ENCODE measurements at regions not wholly inside any gene's neighbourhood (a gene's known extent, or its start where the extent isn't known, plus 50 kb on each side); places are given as distances from the start of the nearest gene placed in this dataset.

DNA sequence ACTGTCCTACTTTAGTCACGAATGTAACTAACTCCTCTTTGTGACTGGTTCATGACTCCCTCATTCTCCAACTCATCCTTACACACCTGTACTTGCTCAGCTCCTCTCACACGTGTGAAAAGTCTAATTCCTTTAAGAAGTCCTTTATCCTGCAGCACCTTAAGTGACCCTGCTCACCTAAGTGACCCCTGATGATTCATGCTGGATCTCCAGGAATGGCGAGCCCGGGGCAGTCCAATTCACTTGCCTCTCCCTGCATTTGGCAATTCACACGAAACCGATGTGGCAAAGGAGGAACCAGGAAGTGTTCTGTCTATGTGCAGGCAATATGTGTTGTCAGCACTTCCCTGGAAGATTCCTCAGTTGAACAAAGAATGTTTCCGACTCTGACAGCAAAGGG is 189.8 kb upstream of the NABP1 start:
- ChIA-PET POLR2A (no interaction called here), CTCF (interaction anchor here (0.9 kb wide), 1 partner anchor 14 kb away, joined by 3 read pairs; no protein-coding TSS in a partner anchor)
- no peaks in the 10 kb centered on the region for H3K27me3 ChIP-seq (ENCODE audit: control insufficient read depth in 2 of 2, insufficient read depth in 2 of 2, low read length in 2 of 2)
- H3K4me1 ChIP-seq (ENCODE audit: control insufficient read depth in 2 of 2, insufficient read depth in 2 of 2, low read length in 2 of 2) = no peaks in the 10 kb centered on the region
- ATAC-seq = no peak
- Mint-ChIP-seq H3K9me3 (peaks cover 0 to 18% (median 5%) of the 10 kb centered on the region in 11 donors), H3K4me3 (no peak overlapping the region), H3K27me3 (peaks cover 0 to 16% (median 8%) of the 10 kb centered on the region in 5 donors), H3K36me3 (no peaks in the 10 kb centered on the region), H3K27ac (no peak overlapping the region), H3K4me1 (no peaks in the 10 kb centered on the region)
- H3K9me3 ChIP-seq (ENCODE audit: control insufficient read depth in 2 of 3, low read length in 3 of 3) = no peaks in the 10 kb centered on the region
- no peaks in the 10 kb centered on the region for H3K36me3 ChIP-seq (ENCODE audit: control insufficient read depth in 2 of 3, insufficient read depth in 3 of 3, low read length in 3 of 3)
- H3K27ac ChIP-seq (ENCODE audit: low read depth, low read length) = no peak overlapping the region
- no peak overlapping the region for H3K4me3 ChIP-seq (ENCODE audit: low read length)
- no peak for DNase-seq
- intact Hi-C loops (cut with micrococcal nuclease) = no loop called here

GRCh38 chr2:191489177-191489576 is 188.8 kb upstream of the NABP1 start:
- Histone ChIP-seq H3K27me3 (ENCODE audit: control insufficient read depth in 2 of 2, insufficient read depth in 2 of 2, low read length in 2 of 2) (no peaks in the 10 kb centered on the region), H3K27ac (ENCODE audit: low read depth, low read length) (no peak overlapping the region), H3K36me3 (ENCODE audit: control insufficient read depth in 2 of 3, insufficient read depth in 3 of 3, low read length in 3 of 3) (no peaks in the 10 kb centered on the region), H3K9me3 (ENCODE audit: control insufficient read depth in 2 of 3, low read length in 3 of 3) (no peaks in the 10 kb centered on the region), H3K4me3 (ENCODE audit: low read length) (no peak overlapping the region), H3K4me1 (ENCODE audit: control insufficient read depth in 2 of 2, insufficient read depth in 2 of 2, low read length in 2 of 2) (no peaks in the 10 kb centered on the region)
- ChIA-PET POLR2A (no interaction called here), CTCF (no interaction called here)
- Mint-ChIP-seq H3K4me1 (no peaks in the 10 kb centered on the region), H3K9me3 (peaks cover 0 to 7% (median 0%) of the 10 kb centered on the region in 11 donors), H3K4me3 (no peak overlapping the region), H3K27me3 (peaks cover 5 to 20% (median 13%) of the 10 kb centered on the region in 5 donors), H3K36me3 (no peaks in the 10 kb centered on the region), H3K27ac (no peak overlapping the region)
- ATAC-seq = no peak
- intact Hi-C loops (cut with micrococcal nuclease) = no loop called here
- DNase-seq = no peak

- H3K4me1 Mint-ChIP-seq = no peaks in the 10 kb centered on the region
- Histone ChIP-seq H3K36me3 (ENCODE audit: control insufficient read depth in 2 of 3, insufficient read depth in 3 of 3, low read length in 3 of 3) (no peaks in the 10 kb centered on the region), H3K27ac (ENCODE audit: low read depth, low read length) (no peak overlapping the region), H3K27me3 (ENCODE audit: control insufficient read depth in 2 of 2, insufficient read depth in 2 of 2, low read length in 2 of 2) (no peaks in the 10 kb centered on the region), H3K9me3 (ENCODE audit: control insufficient read depth in 2 of 3, low read length in 3 of 3) (no peaks in the 10 kb centered on the region), H3K4me3 (ENCODE audit: low read length) (no peak overlapping the region), H3K4me1 (ENCODE audit: control insufficient read depth in 2 of 2, insufficient read depth in 2 of 2, low read length in 2 of 2) (no peaks in the 10 kb centered on the region)
- DNase-seq (no peak), ATAC-seq (no peak)
- intact Hi-C loops (cut with micrococcal nuclease) = no loop called here
- CTCF ChIA-PET = no interaction called here
- no peaks in the 10 kb centered on the region for H3K36me3 Mint-ChIP-seq
- no peak overlapping the region for H3K4me3 Mint-ChIP-seq
- no peak overlapping the region for H3K27ac Mint-ChIP-seq
- H3K27me3 Mint-ChIP-seq = peaks cover 9 to 29% (median 16%) of the 10 kb centered on the region in 5 donors
- POLR2A ChIA-PET = no interaction called here
- H3K9me3 Mint-ChIP-seq = no peaks in the 10 kb centered on the region
Measured at GRCh38 chr2:191496838-191497237, 181.1 kb upstream of the NABP1 start.

DNA sequence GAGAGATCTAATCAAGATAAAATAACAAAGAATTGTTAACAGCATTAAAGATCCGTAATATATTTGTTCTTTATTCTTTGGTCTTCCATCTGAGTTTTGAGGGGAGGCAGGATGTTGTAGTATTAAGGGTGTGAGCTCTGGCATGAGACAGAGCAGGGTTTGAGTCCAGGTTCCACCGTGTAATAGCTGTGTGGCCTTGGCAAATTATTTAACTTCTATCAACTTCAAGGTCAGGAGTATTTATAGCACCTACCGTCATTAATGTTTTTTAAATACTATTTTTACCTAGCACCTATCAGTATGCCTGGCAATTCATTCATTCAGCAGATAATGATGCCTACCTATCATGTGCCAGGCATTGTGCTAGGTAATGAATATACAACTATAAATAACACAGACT is 180.1 kb upstream of the NABP1 start:
- DNase-seq = no peak
- Mint-ChIP-seq H3K4me3 (no peak overlapping the region), H3K27me3 (peaks cover 9 to 29% (median 19%) of the 10 kb centered on the region in 5 donors), H3K27ac (no peak overlapping the region), H3K9me3 (no peaks in the 10 kb centered on the region), H3K36me3 (no peaks in the 10 kb centered on the region), H3K4me1 (no peaks in the 10 kb centered on the region)
- H3K4me1 ChIP-seq (ENCODE audit: control insufficient read depth in 2 of 2, insufficient read depth in 2 of 2, low read length in 2 of 2) = no peaks in the 10 kb centered on the region
- intact Hi-C loops (cut with micrococcal nuclease) = no loop called here
- no peak overlapping the region for H3K27ac ChIP-seq (ENCODE audit: low read depth, low read length)
- ATAC-seq = no peak
- no peaks in the 10 kb centered on the region for H3K36me3 ChIP-seq (ENCODE audit: control insufficient read depth in 2 of 3, insufficient read depth in 3 of 3, low read length in 3 of 3)
- H3K9me3 ChIP-seq (ENCODE audit: control insufficient read depth in 2 of 3, low read length in 3 of 3) = no peaks in the 10 kb centered on the region
- H3K27me3 ChIP-seq (ENCODE audit: control insufficient read depth in 2 of 2, insufficient read depth in 2 of 2, low read length in 2 of 2) = no peaks in the 10 kb centered on the region
- no peak overlapping the region for H3K4me3 ChIP-seq (ENCODE audit: low read length)
- POLR2A ChIA-PET = no interaction called here
- CTCF ChIA-PET = interaction anchor here (0.6 kb wide), 1 partner anchor 26 kb away, joined by 3 read pairs; no protein-coding TSS in a partner anchor

GRCh38 chr2:191499050-191499449 is 178.9 kb upstream of the NABP1 start:
- H3K9me3 ChIP-seq (ENCODE audit: control insufficient read depth in 2 of 3, low read length in 3 of 3) = no peaks in the 10 kb centered on the region
- no peaks in the 10 kb centered on the region for H3K4me1 ChIP-seq (ENCODE audit: control insufficient read depth in 2 of 2, insufficient read depth in 2 of 2, low read length in 2 of 2)
- no peak for ATAC-seq
- H3K4me3 Mint-ChIP-seq = no peak overlapping the region
- H3K9me3 Mint-ChIP-seq = no peaks in the 10 kb centered on the region
- peaks cover 5 to 27% (median 19%) of the 10 kb centered on the region in 5 donors for H3K27me3 Mint-ChIP-seq
- H3K27ac Mint-ChIP-seq = no peak overlapping the region
- no peak for DNase-seq
- POLR2A ChIA-PET = no interaction called here
- no peaks in the 10 kb centered on the region for H3K4me1 Mint-ChIP-seq
- no peaks in the 10 kb centered on the region for H3K36me3 Mint-ChIP-seq
- no peak overlapping the region for H3K27ac ChIP-seq (ENCODE audit: low read depth, low read length)
- intact Hi-C loops (cut with micrococcal nuclease) = no loop called here
- no peaks in the 10 kb centered on the region for H3K27me3 ChIP-seq (ENCODE audit: control insufficient read depth in 2 of 2, insufficient read depth in 2 of 2, low read length in 2 of 2)
- no peaks in the 10 kb centered on the region for H3K36me3 ChIP-seq (ENCODE audit: control insufficient read depth in 2 of 3, insufficient read depth in 3 of 3, low read length in 3 of 3)
- CTCF ChIA-PET = no interaction called here
- no peak overlapping the region for H3K4me3 ChIP-seq (ENCODE audit: low read length)

GRCh38 chr2:191499874-191500565 is 177.9 kb upstream of the NABP1 start:
- Mint-ChIP-seq H3K9me3 (no peaks in the 10 kb centered on the region), H3K27me3 (peaks cover 0 to 22% (median 19%) of the 10 kb centered on the region in 5 donors), H3K27ac (no peak overlapping the region), H3K36me3 (no peaks in the 10 kb centered on the region), H3K4me1 (no peaks in the 10 kb centered on the region), H3K4me3 (no peak overlapping the region)
- ChIA-PET CTCF (interaction anchor here (0.6 kb wide), 1 partner anchor 17 kb away, joined by 3 read pairs; no protein-coding TSS in a partner anchor), POLR2A (no interaction called here)
- H3K27ac ChIP-seq (ENCODE audit: low read depth, low read length) = no peak overlapping the region
- H3K36me3 ChIP-seq (ENCODE audit: control insufficient read depth in 2 of 3, insufficient read depth in 3 of 3, low read length in 3 of 3) = no peaks in the 10 kb centered on the region
- no peak overlapping the region for H3K4me3 ChIP-seq (ENCODE audit: low read length)
- H3K4me1 ChIP-seq (ENCODE audit: control insufficient read depth in 2 of 2, insufficient read depth in 2 of 2, low read length in 2 of 2) = no peaks in the 10 kb centered on the region
- H3K9me3 ChIP-seq (ENCODE audit: control insufficient read depth in 2 of 3, low read length in 3 of 3) = no peaks in the 10 kb centered on the region
- H3K27me3 ChIP-seq (ENCODE audit: control insufficient read depth in 2 of 2, insufficient read depth in 2 of 2, low read length in 2 of 2) = no peaks in the 10 kb centered on the region
- ATAC-seq (no peak), DNase-seq (no peak)
- intact Hi-C loops (cut with micrococcal nuclease) = no loop called here

GRCh38 chr2:191500566-191500883 is 177.4 kb upstream of the NABP1 start:
- Histone ChIP-seq H3K27ac (ENCODE audit: low read depth, low read length) (no peak overlapping the region), H3K4me1 (ENCODE audit: control insufficient read depth in 2 of 2, insufficient read depth in 2 of 2, low read length in 2 of 2) (no peaks in the 10 kb centered on the region), H3K9me3 (ENCODE audit: control insufficient read depth in 2 of 3, low read length in 3 of 3) (no peaks in the 10 kb centered on the region), H3K27me3 (ENCODE audit: control insufficient read depth in 2 of 2, insufficient read depth in 2 of 2, low read length in 2 of 2) (no peaks in the 10 kb centered on the region), H3K36me3 (ENCODE audit: control insufficient read depth in 2 of 3, insufficient read depth in 3 of 3, low read length in 3 of 3) (no peaks in the 10 kb centered on the region), H3K4me3 (ENCODE audit: low read length) (no peak overlapping the region)
- ChIA-PET POLR2A (no interaction called here), CTCF (interaction anchor here (0.6 kb wide), 1 partner anchor 17 kb away, joined by 3 read pairs; no protein-coding TSS in a partner anchor)
- Mint-ChIP-seq H3K4me1 (no peaks in the 10 kb centered on the region), H3K27ac (no peak overlapping the region), H3K36me3 (no peaks in the 10 kb centered on the region), H3K4me3 (no peak overlapping the region), H3K9me3 (no peaks in the 10 kb centered on the region), H3K27me3 (peaks cover 0 to 21% (median 17%) of the 10 kb centered on the region in 5 donors)
- no peak for ATAC-seq
- intact Hi-C loops (cut with micrococcal nuclease) = no loop called here
- no peak for DNase-seq

Measured in naive thymus-derived CD4-positive, alpha-beta T cell (primary cell).